PFSK-1 (cell line): ENCODE measurements at regions not wholly inside any gene's neighbourhood (a gene's known extent, or its start where the extent isn't known, plus 50 kb on each side); places are given as distances from the start of the nearest gene placed in this dataset.

Source experiments
- FOXP2 ChIP-seq: optimal IDR thresholded peaks from 2 replicates; pipeline ENCODE3; 2011; ENCODE audit warnings: borderline replicate concordance, control low read depth, inconsistent platforms; ENCODE audit not compliant: insufficient read depth; ENCODE audit errors: extremely low read length, extremely low read depth
- POLR2AphosphoS5 ChIP-seq: IDR thresholded peaks from 2 replicates; pipeline ENCODE4 v1.6.1; 2012; ENCODE audit warnings: low read depth, mild to moderate bottlenecking, control low read depth, low read length, moderate library complexity
- TAF1 ChIP-seq: IDR thresholded peaks from 2 replicates; pipeline ENCODE4 v1.6.1; 2012; ENCODE audit warnings: low read length, control low read depth, borderline replicate concordance; ENCODE audit not compliant: insufficient read depth
- TF ChIP-seq, protein P1 (sequence below), 2 experiments: IDR thresholded peaks; 2 replicates each; pipeline versions ENCODE4 v1.6.1 to v1.8.0; 2011 to 2012; ENCODE audit warnings: low read depth in 2 of 2, low read length in 2 of 2, control low read depth in 1 of 2, inconsistent platforms in 1 of 2, mild to moderate bottlenecking in 1 of 2, moderate library complexity in 1 of 2; ENCODE audit not compliant: insufficient read depth in 1 of 2

DNA sequence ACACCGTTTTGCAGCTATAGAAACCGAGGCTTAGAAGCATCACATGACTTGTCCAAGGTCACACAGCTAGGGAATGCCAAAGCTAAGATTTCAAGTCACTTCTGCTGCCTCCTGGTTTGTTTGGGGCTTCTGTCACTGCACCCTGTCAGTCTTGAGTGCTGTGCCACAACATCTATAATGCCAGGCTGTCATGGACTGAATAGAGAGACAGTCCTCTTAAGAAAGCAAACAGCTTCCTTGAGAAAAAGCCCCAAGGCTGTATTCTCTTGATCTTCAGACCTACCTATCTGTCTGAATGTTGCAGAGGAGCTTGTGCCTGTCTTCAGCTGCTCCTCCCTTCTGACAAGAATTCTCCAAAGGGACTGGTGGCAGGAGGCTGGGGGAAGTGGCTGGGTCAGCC is 81.6 kb downstream of the OLFM4 start:
- no peak for TF ChIP-seq POLR2AphosphoS5
- no peak for TF ChIP-seq TAF1
- TF ChIP-seq, protein P1, sequence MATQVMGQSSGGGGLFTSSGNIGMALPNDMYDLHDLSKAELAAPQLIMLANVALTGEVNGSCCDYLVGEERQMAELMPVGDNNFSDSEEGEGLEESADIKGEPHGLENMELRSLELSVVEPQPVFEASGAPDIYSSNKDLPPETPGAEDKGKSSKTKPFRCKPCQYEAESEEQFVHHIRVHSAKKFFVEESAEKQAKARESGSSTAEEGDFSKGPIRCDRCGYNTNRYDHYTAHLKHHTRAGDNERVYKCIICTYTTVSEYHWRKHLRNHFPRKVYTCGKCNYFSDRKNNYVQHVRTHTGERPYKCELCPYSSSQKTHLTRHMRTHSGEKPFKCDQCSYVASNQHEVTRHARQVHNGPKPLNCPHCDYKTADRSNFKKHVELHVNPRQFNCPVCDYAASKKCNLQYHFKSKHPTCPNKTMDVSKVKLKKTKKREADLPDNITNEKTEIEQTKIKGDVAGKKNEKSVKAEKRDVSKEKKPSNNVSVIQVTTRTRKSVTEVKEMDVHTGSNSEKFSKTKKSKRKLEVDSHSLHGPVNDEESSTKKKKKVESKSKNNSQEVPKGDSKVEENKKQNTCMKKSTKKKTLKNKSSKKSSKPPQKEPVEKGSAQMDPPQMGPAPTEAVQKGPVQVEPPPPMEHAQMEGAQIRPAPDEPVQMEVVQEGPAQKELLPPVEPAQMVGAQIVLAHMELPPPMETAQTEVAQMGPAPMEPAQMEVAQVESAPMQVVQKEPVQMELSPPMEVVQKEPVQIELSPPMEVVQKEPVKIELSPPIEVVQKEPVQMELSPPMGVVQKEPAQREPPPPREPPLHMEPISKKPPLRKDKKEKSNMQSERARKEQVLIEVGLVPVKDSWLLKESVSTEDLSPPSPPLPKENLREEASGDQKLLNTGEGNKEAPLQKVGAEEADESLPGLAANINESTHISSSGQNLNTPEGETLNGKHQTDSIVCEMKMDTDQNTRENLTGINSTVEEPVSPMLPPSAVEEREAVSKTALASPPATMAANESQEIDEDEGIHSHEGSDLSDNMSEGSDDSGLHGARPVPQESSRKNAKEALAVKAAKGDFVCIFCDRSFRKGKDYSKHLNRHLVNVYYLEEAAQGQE (IDR thresholded peaks at IDR 0.05; ENCODE audit: insufficient read depth in 1 of 2, low read depth in 2 of 2, low read length in 2 of 2), result no peak
- TF ChIP-seq FOXP2, result no peak
